ENCODE measurements at regions not wholly inside any gene's neighbourhood (a gene's known extent, or its start where the extent isn't known, plus 50 kb on each side); places are given as distances from the start of the nearest gene placed in this dataset.

- H3K36me3 ChIP-seq (ENCODE audit: control insufficient read depth in 4 of 4, insufficient read depth in 3 of 4, low read depth in 1 of 4, low read length in 3 of 4): no peaks in the 10 kb centered on the region
- no peak for DNase-seq (ENCODE audit: low spot score)
- peaks cover 0 to 4% (median 2%) of the 10 kb centered on the region in 4 donors for H3K4me1 ChIP-seq (ENCODE audit: control insufficient read depth in 4 of 4, insufficient read depth in 4 of 4, low read length in 3 of 4)
- TF ChIP-seq FOXA2 (IDR thresholded peaks at IDR 0.05): peak; percentile 33
- TF ChIP-seq HNF4A (conservative IDR thresholded peaks at IDR 0.05): peak in 1 of 2 donors; percentile 57
- no peak for TF ChIP-seq EGR1 (IDR thresholded peaks at IDR 0.05; ENCODE audit: low read depth in 2 of 2)
- peak in 1 of 2 donors; percentile 51 for TF ChIP-seq JUND (IDR thresholded peaks at IDR 0.05)
- no peak for TF ChIP-seq FOXA1 (IDR thresholded peaks at IDR 0.05)
- peak in 1 of 2 donors; percentile 26 for TF ChIP-seq RXRA (IDR thresholded peaks at IDR 0.05)
- no peaks in the 10 kb centered on the region for H3K27me3 ChIP-seq (ENCODE audit: control insufficient read depth in 4 of 4, insufficient read depth in 4 of 4, low read length in 3 of 4)
- H3K4me3 ChIP-seq (ENCODE audit: low read depth in 1 of 3, low read length in 3 of 3): no peak overlapping the region
- WGBS: 51% methylated on average over 5 of the region's 5 CpGs
- peaks cover 0 to 2% (median under 1%) of the 10 kb centered on the region in 4 donors for H3K9me3 ChIP-seq (ENCODE audit: control insufficient read depth in 4 of 4, low read length in 3 of 4)
- H3K9ac ChIP-seq (ENCODE audit: low read depth in 1 of 2, low read length in 2 of 2): no peak overlapping the region
- peak overlapping the region in 1 of 2 donors; percentile 69 for H3K27ac ChIP-seq (ENCODE audit: low read depth in 1 of 2, low read length in 2 of 2)
These were observed 482.9 kb downstream of the NAF1 start for GRCh38 chr4:162683659-162684370.

GRCh38 chr4:162682651-162683050 is 484.0 kb downstream of the NAF1 start:
- H3K27me3 ChIP-seq (ENCODE audit: control insufficient read depth in 4 of 4, insufficient read depth in 4 of 4, low read length in 3 of 4): no peaks in the 10 kb centered on the region
- WGBS: 49% methylated on average over 1 of the region's 1 CpG
- H3K4me1 ChIP-seq (ENCODE audit: control insufficient read depth in 4 of 4, insufficient read depth in 4 of 4, low read length in 3 of 4): peaks cover 0 to 4% (median 2%) of the 10 kb centered on the region in 4 donors
- no peak overlapping the region for H3K4me3 ChIP-seq (ENCODE audit: low read depth in 1 of 3, low read length in 3 of 3)
- H3K9ac ChIP-seq (ENCODE audit: low read depth in 1 of 2, low read length in 2 of 2): no peak overlapping the region
- DNase-seq (ENCODE audit: low spot score): no peak
- no peak overlapping the region for H3K27ac ChIP-seq (ENCODE audit: low read depth in 1 of 2, low read length in 2 of 2)
- H3K36me3 ChIP-seq (ENCODE audit: control insufficient read depth in 4 of 4, insufficient read depth in 3 of 4, low read depth in 1 of 4, low read length in 3 of 4): no peaks in the 10 kb centered on the region
- peaks cover 0 to 2% (median under 1%) of the 10 kb centered on the region in 4 donors for H3K9me3 ChIP-seq (ENCODE audit: control insufficient read depth in 4 of 4, low read length in 3 of 4)
- TF ChIP-seq REST (IDR thresholded peaks at IDR 0.05): no peak
- no peak for TF ChIP-seq ATF3 (IDR thresholded peaks at IDR 0.05)
- no peak for TF ChIP-seq NR2F2 (IDR thresholded peaks at IDR 0.05)
- no peak for TF ChIP-seq JUND (IDR thresholded peaks at IDR 0.05)
- no peak for TF ChIP-seq HNF4G (IDR thresholded peaks at IDR 0.05)
- TF ChIP-seq FOXA2 (IDR thresholded peaks at IDR 0.05): no peak
- TF ChIP-seq ZBTB33 (IDR thresholded peaks at IDR 0.05): no peak
- no peak for TF ChIP-seq EGR1 (IDR thresholded peaks at IDR 0.05; ENCODE audit: low read depth in 2 of 2)
- no peak for TF ChIP-seq SP1 (IDR thresholded peaks at IDR 0.05)
- no peak for TF ChIP-seq HNF4A (conservative IDR thresholded peaks at IDR 0.05)
- no peak for TF ChIP-seq YY1 (IDR thresholded peaks at IDR 0.05)
- no peak for TF ChIP-seq MAX (IDR thresholded peaks at IDR 0.05)
- TF ChIP-seq GABPA (IDR thresholded peaks at IDR 0.05 in 1 of 2, conservative IDR thresholded peaks at IDR 0.05 in 1 of 2): no peak
- no peak for TF ChIP-seq CTCF (IDR thresholded peaks at IDR 0.05; ENCODE audit: low read depth, low read length, missing input control)
- no peak for TF ChIP-seq RAD21 (IDR thresholded peaks at IDR 0.05)
- TF ChIP-seq FOXA1 (IDR thresholded peaks at IDR 0.05): no peak
- TF ChIP-seq RXRA (IDR thresholded peaks at IDR 0.05): no peak
- TF ChIP-seq TAF1 (conservative IDR thresholded peaks at IDR 0.05): no peak

Data from liver (tissue), 8 donors.